ENCODE measurements at regions not wholly inside any gene's neighbourhood (a gene's known extent, or its start where the extent isn't known, plus 50 kb on each side); places are given as distances from the start of the nearest gene placed in this dataset.

- Histone ChIP-seq H3K4me3 (ENCODE audit: low read depth, low read length) (no peak overlapping the region), H3K9me3 (ENCODE audit: control insufficient read depth, insufficient read depth, low read length) (peaks cover 31% of the 10 kb centered on the region), H3K27me3 (ENCODE audit: control insufficient read depth, insufficient read depth, low read length) (no peaks in the 10 kb centered on the region), H3K9ac (ENCODE audit: low read depth, low read length) (no peak overlapping the region), H3K27ac (ENCODE audit: low read depth, low read length) (no peak overlapping the region), H3K36me3 (ENCODE audit: control insufficient read depth, insufficient read depth, low read length) (no peaks in the 10 kb centered on the region), H3K4me1 (ENCODE audit: control insufficient read depth, insufficient read depth, low read length) (no peaks in the 10 kb centered on the region)
Measured at GRCh38 chr10:64463406-64463805, 942.2 kb downstream of the REEP3 start.

- Histone ChIP-seq H3K4me3 (ENCODE audit: low read depth, low read length) (no peak overlapping the region), H3K27ac (ENCODE audit: low read depth, low read length) (no peak overlapping the region), H3K27me3 (ENCODE audit: control insufficient read depth, insufficient read depth, low read length) (no peaks in the 10 kb centered on the region), H3K4me1 (ENCODE audit: control insufficient read depth, insufficient read depth, low read length) (no peaks in the 10 kb centered on the region), H3K9ac (ENCODE audit: low read depth, low read length) (no peak overlapping the region), H3K9me3 (ENCODE audit: control insufficient read depth, insufficient read depth, low read length) (peaks cover 41% of the 10 kb centered on the region), H3K36me3 (ENCODE audit: control insufficient read depth, insufficient read depth, low read length) (no peaks in the 10 kb centered on the region)
Measured at GRCh38 chr10:64465653-64466052, 944.5 kb downstream of the REEP3 start.

- Histone ChIP-seq H3K27ac (ENCODE audit: low read depth, low read length) (no peak overlapping the region), H3K27me3 (ENCODE audit: control insufficient read depth, insufficient read depth, low read length) (no peaks in the 10 kb centered on the region), H3K36me3 (ENCODE audit: control insufficient read depth, insufficient read depth, low read length) (no peaks in the 10 kb centered on the region), H3K9me3 (ENCODE audit: control insufficient read depth, insufficient read depth, low read length) (peaks cover 32% of the 10 kb centered on the region), H3K4me3 (ENCODE audit: low read depth, low read length) (no peak overlapping the region), H3K9ac (ENCODE audit: low read depth, low read length) (no peak overlapping the region), H3K4me1 (ENCODE audit: control insufficient read depth, insufficient read depth, low read length) (no peaks in the 10 kb centered on the region)
Measured at GRCh38 chr10:64468219-64468618, 947.0 kb downstream of the REEP3 start.

GRCh38 chr10:64476506-64476905 is 955.3 kb downstream of the REEP3 start:
- Histone ChIP-seq H3K4me3 (ENCODE audit: low read depth, low read length) (no peak overlapping the region), H3K36me3 (ENCODE audit: control insufficient read depth, insufficient read depth, low read length) (no peaks in the 10 kb centered on the region), H3K27ac (ENCODE audit: low read depth, low read length) (no peak overlapping the region), H3K9ac (ENCODE audit: low read depth, low read length) (no peak overlapping the region), H3K4me1 (ENCODE audit: control insufficient read depth, insufficient read depth, low read length) (no peaks in the 10 kb centered on the region), H3K9me3 (ENCODE audit: control insufficient read depth, insufficient read depth, low read length) (no peaks in the 10 kb centered on the region; the same call in 1 of the 2 replicates), H3K27me3 (ENCODE audit: control insufficient read depth, insufficient read depth, low read length) (no peaks in the 10 kb centered on the region)

- Histone ChIP-seq H3K27ac (ENCODE audit: low read depth, low read length) (no peak overlapping the region), H3K36me3 (ENCODE audit: control insufficient read depth, insufficient read depth, low read length) (no peaks in the 10 kb centered on the region), H3K9ac (ENCODE audit: low read depth, low read length) (no peak overlapping the region), H3K27me3 (ENCODE audit: control insufficient read depth, insufficient read depth, low read length) (no peaks in the 10 kb centered on the region), H3K4me3 (ENCODE audit: low read depth, low read length) (no peak overlapping the region), H3K9me3 (ENCODE audit: control insufficient read depth, insufficient read depth, low read length) (no peaks in the 10 kb centered on the region; the same call in 1 of the 2 replicates), H3K4me1 (ENCODE audit: control insufficient read depth, insufficient read depth, low read length) (no peaks in the 10 kb centered on the region)
Measured at GRCh38 chr10:64477791-64478190, 956.6 kb downstream of the REEP3 start.

- H3K9ac ChIP-seq (ENCODE audit: low read depth, low read length), result no peak overlapping the region
- H3K4me1 ChIP-seq (ENCODE audit: control insufficient read depth, insufficient read depth, low read length), result no peaks in the 10 kb centered on the region
- no peak overlapping the region for H3K4me3 ChIP-seq (ENCODE audit: low read depth, low read length)
- no peaks in the 10 kb centered on the region for H3K36me3 ChIP-seq (ENCODE audit: control insufficient read depth, insufficient read depth, low read length)
- no peaks in the 10 kb centered on the region for H3K9me3 ChIP-seq (ENCODE audit: control insufficient read depth, insufficient read depth, low read length)
- H3K27me3 ChIP-seq (ENCODE audit: control insufficient read depth, insufficient read depth, low read length), result no peaks in the 10 kb centered on the region
- H3K27ac ChIP-seq (ENCODE audit: low read depth, low read length), result no peak overlapping the region
Measured at GRCh38 chr10:64484811-64485330, 963.7 kb downstream of the REEP3 start.

- H3K4me1 ChIP-seq (ENCODE audit: control insufficient read depth, insufficient read depth, low read length), result no peaks in the 10 kb centered on the region
- H3K36me3 ChIP-seq (ENCODE audit: control insufficient read depth, insufficient read depth, low read length), result no peaks in the 10 kb centered on the region
- no peak overlapping the region for H3K27ac ChIP-seq (ENCODE audit: low read depth, low read length)
- H3K9ac ChIP-seq (ENCODE audit: low read depth, low read length), result no peak overlapping the region
- no peaks in the 10 kb centered on the region for H3K27me3 ChIP-seq (ENCODE audit: control insufficient read depth, insufficient read depth, low read length)
- H3K4me3 ChIP-seq (ENCODE audit: low read depth, low read length), result no peak overlapping the region
- H3K9me3 ChIP-seq (ENCODE audit: control insufficient read depth, insufficient read depth, low read length), result no peaks in the 10 kb centered on the region
Measured at GRCh38 chr10:64486149-64486548, 964.9 kb downstream of the REEP3 start.

- Histone ChIP-seq H3K4me1 (ENCODE audit: control insufficient read depth, insufficient read depth, low read length) (no peaks in the 10 kb centered on the region), H3K27ac (ENCODE audit: low read depth, low read length) (no peak overlapping the region), H3K36me3 (ENCODE audit: control insufficient read depth, insufficient read depth, low read length) (no peaks in the 10 kb centered on the region), H3K9ac (ENCODE audit: low read depth, low read length) (no peak overlapping the region), H3K27me3 (ENCODE audit: control insufficient read depth, insufficient read depth, low read length) (no peaks in the 10 kb centered on the region), H3K4me3 (ENCODE audit: low read depth, low read length) (no peak overlapping the region), H3K9me3 (ENCODE audit: control insufficient read depth, insufficient read depth, low read length) (no peaks in the 10 kb centered on the region)
Measured at GRCh38 chr10:64486901-64487300, 965.7 kb downstream of the REEP3 start.

- no peaks in the 10 kb centered on the region for H3K4me1 ChIP-seq (ENCODE audit: control insufficient read depth, insufficient read depth, low read length)
- H3K4me3 ChIP-seq (ENCODE audit: low read depth, low read length), result no peak overlapping the region
- H3K27me3 ChIP-seq (ENCODE audit: control insufficient read depth, insufficient read depth, low read length), result no peaks in the 10 kb centered on the region
- H3K9ac ChIP-seq (ENCODE audit: low read depth, low read length), result no peak overlapping the region
- no peak overlapping the region for H3K27ac ChIP-seq (ENCODE audit: low read depth, low read length)
- H3K36me3 ChIP-seq (ENCODE audit: control insufficient read depth, insufficient read depth, low read length), result no peaks in the 10 kb centered on the region
- H3K9me3 ChIP-seq (ENCODE audit: control insufficient read depth, insufficient read depth, low read length), result no peaks in the 10 kb centered on the region
Measured at GRCh38 chr10:64494901-64495300, 973.7 kb downstream of the REEP3 start.

- Histone ChIP-seq H3K9ac (ENCODE audit: low read depth, low read length) (no peak overlapping the region), H3K4me3 (ENCODE audit: low read depth, low read length) (no peak overlapping the region), H3K9me3 (ENCODE audit: control insufficient read depth, insufficient read depth, low read length) (no peaks in the 10 kb centered on the region), H3K27ac (ENCODE audit: low read depth, low read length) (no peak overlapping the region), H3K36me3 (ENCODE audit: control insufficient read depth, insufficient read depth, low read length) (no peaks in the 10 kb centered on the region), H3K27me3 (ENCODE audit: control insufficient read depth, insufficient read depth, low read length) (no peaks in the 10 kb centered on the region), H3K4me1 (ENCODE audit: control insufficient read depth, insufficient read depth, low read length) (no peaks in the 10 kb centered on the region)
Measured at GRCh38 chr10:64497306-64497705, 976.1 kb downstream of the REEP3 start.

GRCh38 chr10:64501807-64502206 is 980.6 kb downstream of the REEP3 start:
- Histone ChIP-seq H3K27ac (ENCODE audit: low read depth, low read length) (no peak overlapping the region), H3K4me3 (ENCODE audit: low read depth, low read length) (no peak overlapping the region), H3K36me3 (ENCODE audit: control insufficient read depth, insufficient read depth, low read length) (no peaks in the 10 kb centered on the region), H3K27me3 (ENCODE audit: control insufficient read depth, insufficient read depth, low read length) (no peaks in the 10 kb centered on the region), H3K9ac (ENCODE audit: low read depth, low read length) (no peak overlapping the region), H3K9me3 (ENCODE audit: control insufficient read depth, insufficient read depth, low read length) (no peaks in the 10 kb centered on the region), H3K4me1 (ENCODE audit: control insufficient read depth, insufficient read depth, low read length) (no peaks in the 10 kb centered on the region)

GRCh38 chr10:64502936-64503335 is 981.7 kb downstream of the REEP3 start:
- Histone ChIP-seq H3K36me3 (ENCODE audit: control insufficient read depth, insufficient read depth, low read length) (no peaks in the 10 kb centered on the region), H3K9me3 (ENCODE audit: control insufficient read depth, insufficient read depth, low read length) (no peaks in the 10 kb centered on the region), H3K4me3 (ENCODE audit: low read depth, low read length) (no peak overlapping the region), H3K9ac (ENCODE audit: low read depth, low read length) (no peak overlapping the region), H3K4me1 (ENCODE audit: control insufficient read depth, insufficient read depth, low read length) (no peaks in the 10 kb centered on the region), H3K27ac (ENCODE audit: low read depth, low read length) (no peak overlapping the region), H3K27me3 (ENCODE audit: control insufficient read depth, insufficient read depth, low read length) (no peaks in the 10 kb centered on the region)
